HG02885 (cell line): ENCODE measurements at regions not wholly inside any gene's neighbourhood (a gene's known extent, or its start where the extent isn't known, plus 50 kb on each side); places are given as distances from the start of the nearest gene placed in this dataset.
"Not testable (repeated sequence)": the region's sequence is repeated elsewhere in the genome, so short reads cannot be mapped to it uniquely, and the experiment has no call there.

Experiments
- ATAC-seq: cut with Tn5 transposase; IDR thresholded peaks from one replicate; pipeline ENCODE4 v1.9.1; 2021; ENCODE audit warnings: mild to moderate bottlenecking; ENCODE audit not compliant: unreplicated experiment, poor library complexity

DNA sequence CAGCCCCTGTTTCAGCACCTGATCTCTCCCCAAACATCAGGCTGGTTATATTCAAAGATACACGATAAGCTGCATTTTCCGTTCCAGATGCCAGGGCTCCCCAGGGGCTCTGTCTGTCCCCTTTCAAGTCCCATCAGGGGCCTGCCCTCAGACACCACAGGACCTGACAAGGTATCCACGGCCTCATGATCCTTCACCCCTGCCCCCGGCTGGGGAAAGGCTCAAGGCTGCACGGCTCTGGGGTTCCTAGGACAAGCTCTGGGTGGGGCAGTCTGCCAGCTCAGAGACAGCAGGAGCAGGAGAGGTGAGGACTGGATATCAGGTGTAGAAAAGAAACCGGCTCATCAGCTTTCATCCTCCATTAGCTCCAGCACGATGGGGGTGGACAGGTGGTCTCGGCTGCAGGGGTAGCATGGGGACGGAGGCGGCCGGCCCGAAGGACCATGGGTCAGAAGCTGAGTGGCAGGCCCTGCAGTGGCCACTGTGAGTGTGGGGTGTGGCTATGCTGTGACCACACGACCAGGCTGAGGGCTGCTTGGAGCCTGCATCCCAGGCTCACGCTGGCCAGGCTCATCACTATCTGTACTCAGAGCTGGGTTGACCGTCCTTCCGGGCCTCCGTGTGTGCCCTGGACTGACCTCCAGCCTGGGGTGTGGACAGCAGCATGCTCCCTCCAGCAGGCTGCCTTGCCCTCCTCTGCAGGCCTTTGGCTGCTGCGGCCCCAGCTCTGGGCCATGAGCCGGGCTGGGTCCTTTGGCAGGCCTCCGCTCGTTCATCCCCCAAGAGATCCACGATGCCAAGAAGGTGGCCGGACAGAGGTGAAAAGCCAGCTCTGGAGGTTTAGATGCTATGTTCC, 386.2 kb downstream of the THBS2 start:
- ATAC-seq, result no peak

DNA sequence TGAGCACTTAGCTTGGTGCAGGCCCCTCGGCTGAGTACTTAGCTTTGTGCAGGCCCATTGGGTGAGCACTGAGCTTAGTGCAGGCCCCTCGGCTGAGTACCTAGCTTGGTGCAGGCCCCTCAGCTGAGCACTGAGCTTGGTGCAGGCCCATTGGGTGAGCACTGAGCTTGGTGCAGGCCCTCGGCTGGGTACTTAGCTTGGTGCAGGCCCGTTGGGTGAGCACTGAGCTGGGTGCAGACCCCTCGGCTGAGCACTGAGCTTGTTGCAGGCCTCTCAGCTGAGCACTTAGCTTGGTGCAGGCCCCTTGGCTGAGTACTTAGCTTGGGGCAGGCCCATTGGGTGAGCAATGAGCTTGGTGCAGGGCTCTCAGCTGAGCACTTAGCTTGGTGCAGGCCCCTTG, 387.1 kb downstream of the THBS2 start:
- no peak for ATAC-seq

DNA sequence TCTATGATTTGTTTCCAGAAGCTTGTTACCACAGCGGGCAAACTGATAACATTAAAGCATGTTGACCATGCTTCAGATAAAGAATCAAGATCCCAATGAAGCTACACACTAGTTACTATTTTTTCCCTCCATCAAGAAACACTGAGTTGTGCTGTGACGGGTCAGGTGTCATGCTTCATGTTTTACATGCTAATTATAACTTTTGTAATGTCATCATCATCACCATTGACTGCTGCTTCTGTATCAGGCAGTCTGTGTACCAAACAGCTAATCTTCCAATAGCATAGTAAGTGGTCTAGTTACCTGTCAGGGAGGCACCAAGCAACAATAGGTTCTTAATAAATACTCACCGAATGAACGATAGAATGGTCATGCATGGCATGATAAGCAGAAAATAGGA, 388.1 kb downstream of the THBS2 start:
- ATAC-seq, result no peak

DNA sequence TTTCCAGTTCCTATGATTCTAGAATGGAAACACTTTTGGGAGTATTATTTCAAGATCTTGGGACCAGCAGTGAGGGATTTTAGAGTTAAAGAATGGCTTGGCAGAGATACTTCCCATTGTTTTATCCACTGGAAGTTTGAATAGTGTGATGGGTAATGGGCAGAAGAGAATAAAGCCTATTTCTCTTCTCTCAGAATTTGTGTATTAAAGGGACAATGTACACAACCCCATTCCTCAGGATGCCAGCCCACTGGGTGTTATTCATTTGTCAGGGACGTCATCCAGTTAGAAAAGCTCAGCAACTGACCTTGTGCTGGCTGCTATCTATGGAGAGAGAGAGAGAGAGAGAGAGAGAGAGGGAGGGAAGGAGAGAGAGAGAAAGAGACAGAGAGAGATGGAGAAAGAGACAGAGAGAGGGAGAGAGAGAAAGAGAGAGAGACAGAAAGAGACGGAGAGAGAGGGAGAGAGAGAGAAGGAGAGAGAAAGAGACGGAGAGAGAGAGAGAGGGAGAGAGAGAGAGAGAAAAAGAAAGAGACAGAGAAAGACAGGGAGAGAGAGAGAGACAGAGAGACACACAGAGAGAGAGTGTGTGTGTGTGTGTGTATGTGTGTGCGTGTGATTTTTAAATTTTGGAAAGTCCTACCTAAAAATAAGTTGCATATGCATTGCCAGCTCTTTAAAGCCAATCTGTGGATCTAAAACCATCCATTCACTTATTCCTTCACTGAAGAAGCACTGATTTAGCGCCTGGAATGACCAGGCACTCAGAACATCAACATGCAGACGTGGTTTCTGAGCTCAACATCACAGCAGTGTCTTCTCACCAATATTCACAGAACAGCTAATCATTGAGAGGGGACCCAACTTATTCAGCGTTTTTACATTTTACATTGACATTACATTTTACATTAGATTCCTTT, 388.8 kb downstream of the THBS2 start:
- ATAC-seq, result no peak

DNA sequence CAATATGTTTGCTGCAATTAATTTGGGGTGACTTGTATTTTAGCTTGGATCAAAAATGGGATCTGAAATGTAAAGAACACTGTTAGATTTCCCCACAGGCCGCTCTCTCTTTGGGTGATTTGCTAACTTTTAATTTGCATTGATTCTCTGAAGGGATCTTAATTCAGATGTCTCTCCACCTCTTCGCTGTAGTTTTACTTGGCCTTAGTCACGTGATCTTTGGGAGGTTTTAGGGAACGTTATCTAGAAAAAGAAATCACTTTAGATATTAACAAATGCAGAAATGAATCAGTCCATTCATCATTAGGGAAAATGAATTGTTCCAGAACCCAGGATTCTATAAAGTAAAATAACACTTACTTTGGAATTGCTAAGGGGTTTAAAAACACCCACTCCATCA, 390.2 kb downstream of the THBS2 start:
- ATAC-seq, result no peak

DNA sequence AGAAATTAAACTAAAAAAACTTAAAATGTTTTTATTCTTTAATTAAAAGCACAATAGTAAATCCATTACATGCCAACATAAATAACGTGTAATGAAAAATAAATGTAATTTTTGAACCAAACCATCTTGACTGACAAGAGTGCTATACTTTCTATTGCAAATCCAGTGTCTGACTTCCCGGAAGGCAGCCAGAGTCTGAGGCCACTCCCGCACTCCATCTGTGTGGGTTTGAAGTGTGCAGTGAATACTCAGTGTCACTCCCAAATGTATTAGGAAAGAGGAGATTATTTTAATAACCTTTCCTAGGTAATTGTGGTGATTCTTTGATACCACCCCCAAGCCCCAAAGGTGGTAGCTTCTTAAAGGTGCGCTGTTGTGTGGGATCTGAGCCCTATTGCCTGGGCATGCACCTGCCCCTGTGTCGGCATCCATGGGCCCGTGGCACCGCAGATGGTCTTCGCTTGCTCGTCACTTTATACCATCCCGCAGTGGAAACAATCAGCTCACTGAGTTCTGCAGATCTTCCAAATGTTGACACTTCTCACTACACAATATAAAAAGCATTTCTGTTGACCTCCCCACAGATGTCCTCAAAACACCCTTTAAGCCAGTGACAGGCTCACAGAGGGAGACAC, 391.2 kb downstream of the THBS2 start:
- no peak for ATAC-seq

DNA sequence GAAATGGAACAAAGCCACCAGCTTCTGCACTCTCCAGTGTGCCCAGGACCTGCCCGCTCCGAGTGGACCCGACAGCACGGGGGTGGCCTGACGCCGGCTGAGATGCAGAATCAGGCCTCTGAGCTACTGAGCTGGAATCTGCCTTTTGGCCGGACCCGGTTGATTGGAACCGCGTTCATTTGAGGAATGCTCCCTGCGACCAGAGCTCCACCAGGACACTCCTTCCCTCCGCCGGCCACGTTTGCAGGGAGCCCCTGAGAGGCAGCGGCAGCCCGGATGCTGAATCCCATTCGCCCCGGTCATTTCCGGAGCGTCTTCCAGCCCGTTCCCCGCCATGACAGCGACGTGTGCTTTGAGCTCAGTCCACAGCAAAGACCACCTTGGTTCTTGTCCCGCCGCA, 392.7 kb downstream of the THBS2 start:
- no peak for ATAC-seq

DNA sequence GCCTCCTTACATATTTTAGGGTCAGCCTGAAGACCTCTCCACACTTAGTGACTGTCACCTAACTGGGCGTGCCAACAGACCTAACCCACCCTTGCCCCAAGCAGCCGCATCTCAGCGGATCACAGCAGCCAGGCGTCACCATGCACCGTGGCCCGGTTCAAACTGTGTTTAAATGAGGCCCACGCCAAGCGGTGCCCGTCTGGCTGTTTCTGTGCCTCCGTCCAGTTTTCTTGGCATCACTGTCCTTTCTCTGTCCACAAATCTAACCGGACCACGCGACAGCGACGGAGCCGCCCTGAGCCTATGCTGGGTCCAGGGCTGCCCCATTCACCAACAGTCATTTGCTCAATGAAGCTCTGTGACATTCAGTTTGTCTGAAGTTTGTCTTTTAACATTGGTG, 393.3 kb downstream of the THBS2 start:
- ATAC-seq, result no peak

DNA sequence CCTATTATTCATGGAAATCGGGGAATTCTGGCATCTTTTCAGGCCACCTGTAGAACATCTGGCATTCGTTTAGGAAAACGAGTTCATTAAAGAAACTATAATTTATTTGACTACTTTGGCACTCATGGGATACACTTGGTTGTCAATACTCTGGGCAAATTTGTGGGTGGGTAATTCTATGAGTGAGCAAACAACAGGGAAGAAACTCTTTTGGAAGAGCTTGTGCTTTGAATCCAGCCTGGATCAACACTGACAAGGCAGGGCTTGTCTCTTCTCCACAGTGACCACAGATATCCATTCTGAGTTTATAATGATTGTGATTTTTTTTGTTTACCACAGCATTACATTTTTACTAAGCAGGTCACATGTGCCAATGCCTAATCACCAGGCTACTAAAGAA, 394.7 kb downstream of the THBS2 start:
- ATAC-seq, result no peak

DNA sequence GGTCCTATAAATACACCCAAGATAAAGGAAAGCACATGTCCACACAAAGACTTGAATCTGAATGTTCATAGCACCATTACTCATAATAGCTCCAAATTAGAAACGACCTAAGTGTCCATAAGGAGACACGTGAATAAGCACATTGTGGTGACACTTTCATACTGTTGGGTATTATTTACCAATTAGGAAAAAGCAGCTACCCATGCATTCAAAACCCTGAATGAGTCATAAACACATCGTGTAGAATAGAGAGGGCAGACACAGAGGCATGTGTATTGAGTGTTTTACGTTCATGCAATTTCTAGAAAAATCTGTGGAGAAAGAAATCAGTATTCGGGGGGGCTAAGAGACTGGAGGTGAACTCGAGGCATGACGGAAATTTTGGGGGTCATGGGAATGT, 396.7 kb downstream of the THBS2 start:
- ATAC-seq, result no peak

DNA sequence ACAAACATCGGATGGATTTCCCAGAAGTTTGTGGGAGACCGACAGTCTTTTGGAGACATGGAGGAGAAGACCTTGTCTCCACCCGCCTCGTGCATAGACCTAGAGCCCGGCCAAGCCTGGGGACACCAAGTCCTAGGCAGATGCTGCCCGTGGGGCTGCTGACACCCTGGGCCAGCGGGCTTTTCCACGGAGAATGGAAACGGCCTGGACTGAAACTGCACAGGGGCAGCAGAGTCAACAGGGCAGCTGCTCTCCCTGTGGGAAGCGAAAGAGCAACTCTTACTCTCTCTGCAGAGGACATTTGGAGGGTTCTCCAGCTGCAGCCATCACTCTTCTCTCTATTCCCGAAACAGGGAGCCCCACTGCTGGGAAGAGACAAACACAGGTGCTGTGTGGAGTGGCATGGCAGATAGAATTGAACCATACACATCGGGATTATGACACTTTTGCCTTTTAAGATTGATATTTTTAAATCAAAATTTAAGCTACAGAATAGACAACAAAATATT, 401.2 kb downstream of the THBS2 start:
- ATAC-seq, result no peak

DNA sequence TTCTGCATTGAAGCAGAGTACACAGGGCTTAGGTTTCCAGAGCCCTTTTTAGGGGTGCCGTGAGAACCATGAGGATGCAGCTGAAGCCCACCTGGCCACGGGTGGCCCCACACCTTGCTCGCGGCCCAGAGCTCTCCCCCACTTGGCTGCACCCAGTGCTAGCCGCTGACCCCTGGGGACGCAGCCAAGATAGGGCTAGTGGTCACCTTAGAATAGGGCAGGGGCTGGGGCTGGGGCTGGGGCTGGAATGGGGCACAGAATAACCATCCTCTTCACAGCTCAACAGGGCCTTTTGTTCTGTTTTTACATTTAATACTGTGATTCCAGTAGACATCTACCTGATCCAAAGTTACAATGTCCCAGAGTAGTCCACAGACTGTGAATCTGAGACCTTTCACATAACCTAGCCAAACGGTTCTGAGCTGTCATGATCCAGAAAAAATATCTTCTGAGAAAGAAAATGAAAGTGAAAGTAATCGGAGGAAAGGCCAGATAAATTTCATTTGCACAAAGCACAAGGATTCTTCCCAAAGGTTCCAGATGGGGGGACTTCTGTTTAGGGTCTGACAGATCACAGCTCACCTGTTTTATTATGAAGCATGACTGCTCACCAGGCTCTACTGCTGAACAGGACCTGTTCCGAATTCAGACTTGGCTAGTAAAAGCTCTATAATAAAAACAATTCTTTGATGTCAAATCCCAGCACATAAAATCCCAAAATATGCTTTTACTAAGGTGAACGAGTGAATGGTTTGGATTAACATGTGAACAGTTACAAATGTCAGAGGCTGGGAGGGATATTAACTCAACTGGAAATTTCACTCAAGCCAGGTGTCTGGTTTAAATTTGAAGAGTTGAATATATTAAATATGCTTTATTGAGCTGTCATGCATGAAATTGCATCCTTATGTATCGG, 401.9 kb downstream of the THBS2 start:
- no peak for ATAC-seq

DNA sequence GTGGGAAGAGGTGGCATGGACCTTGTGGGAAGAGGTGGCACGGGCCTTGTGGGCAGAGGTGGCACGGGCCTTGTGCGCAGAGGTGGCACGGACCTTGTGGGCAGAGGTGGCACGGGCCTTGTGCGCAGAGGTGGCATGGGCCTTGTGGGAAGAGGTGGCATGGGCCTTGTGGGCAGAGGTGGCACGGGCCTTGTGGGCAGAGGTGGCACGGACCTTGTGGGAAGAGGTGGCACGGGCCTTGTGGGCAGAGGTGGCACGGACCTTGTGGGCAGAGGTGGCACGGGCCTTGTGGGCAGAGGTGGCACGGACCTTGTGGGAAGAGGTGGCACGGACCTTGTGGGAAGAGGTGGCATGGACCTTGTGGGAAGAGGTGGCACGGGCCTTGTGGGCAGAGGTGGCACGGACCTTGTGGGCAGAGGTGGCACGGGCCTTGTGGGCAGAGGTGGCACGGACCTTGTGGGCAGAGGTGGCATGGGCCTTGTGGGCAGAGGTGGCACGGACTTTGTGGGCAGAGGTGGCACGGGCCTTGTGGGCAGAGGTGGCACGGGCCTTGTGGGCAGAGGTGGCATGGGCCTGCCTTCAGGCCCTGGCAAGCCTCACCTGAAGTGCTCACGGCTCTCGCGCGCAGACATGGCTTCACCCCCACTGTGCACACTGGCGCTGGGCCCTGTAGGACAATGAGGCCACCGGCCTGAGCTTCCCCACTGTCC, 403.5 kb downstream of the THBS2 start:
- not testable (repeated sequence) for ATAC-seq

DNA sequence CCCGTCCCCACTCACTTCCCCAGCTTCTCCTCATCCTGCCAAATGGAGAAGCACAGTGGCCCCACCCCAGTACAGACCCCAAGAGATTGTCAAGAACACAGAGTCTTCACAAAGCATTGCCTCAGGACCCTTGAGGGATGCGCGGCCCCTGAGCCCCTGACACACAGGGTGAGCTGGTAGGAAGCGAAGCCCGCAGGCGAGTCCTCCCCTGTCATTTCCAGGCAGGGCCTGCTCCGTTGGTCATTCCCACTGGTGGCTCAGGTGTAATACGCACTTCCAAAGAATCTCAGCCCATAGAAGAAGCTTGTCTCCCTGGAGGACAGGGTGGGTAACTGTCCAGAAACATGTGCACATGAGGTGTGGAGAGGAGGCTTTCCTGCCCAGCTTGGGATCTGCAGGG, 404.2 kb downstream of the THBS2 start:
- no peak for ATAC-seq

DNA sequence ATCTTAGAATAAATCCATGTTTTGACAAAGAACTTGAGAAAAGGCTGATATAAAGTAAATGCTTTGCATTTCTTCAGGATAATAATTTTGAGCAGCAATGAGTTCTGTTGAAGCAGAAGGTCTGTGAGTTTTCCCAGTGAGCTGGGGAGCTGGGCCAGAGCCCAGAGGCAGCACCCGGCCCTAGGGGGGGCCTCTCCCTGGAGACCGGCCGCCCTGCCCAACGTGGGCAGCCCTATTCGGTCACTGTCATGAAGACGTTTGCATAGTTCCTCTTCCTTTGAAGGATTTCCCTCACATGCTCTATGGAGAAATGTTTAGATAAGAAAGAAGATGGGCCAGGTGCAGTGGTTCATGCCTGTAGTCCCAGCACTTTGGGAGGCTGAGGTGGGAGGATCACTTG, 404.8 kb downstream of the THBS2 start:
- no peak for ATAC-seq

DNA sequence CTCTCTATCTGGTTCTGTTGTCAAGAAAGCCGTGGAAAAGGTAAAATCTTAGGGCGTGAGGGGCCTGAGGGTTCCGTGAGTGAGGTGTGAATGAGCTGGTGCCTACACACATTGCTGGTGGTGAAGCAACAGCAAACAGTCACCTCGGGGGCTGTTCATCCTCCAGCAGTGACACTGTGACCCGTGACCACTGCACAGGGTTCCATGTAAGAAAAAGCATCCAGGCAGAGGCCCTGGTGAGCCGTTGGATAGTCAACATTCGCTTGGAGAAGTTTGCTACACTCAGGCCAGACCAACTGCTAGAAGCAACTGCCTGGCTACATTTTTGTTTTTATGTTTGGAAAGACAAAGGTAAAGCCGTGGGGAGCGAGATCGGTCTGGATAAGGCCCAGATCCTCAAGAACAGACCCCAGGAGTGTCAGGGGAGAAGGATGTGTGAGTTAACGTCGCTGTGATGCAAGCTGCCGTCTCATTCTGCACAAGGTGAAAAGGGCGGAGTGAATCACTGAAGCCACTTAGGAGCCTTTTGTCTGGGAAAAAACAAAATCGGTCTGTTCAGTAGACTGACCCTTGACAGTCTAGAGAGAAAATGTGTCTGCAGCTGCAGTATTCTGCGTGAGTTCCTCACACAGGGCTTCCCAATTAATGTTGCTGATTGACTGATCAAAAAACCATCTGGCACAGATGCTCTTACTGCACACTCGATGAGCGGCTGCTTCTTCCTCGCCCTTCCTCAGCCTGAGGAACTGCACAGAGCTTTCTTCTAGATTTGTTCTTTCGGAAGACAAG, 404.0 kb downstream of the SMOC2 start:
- no peak for ATAC-seq

DNA sequence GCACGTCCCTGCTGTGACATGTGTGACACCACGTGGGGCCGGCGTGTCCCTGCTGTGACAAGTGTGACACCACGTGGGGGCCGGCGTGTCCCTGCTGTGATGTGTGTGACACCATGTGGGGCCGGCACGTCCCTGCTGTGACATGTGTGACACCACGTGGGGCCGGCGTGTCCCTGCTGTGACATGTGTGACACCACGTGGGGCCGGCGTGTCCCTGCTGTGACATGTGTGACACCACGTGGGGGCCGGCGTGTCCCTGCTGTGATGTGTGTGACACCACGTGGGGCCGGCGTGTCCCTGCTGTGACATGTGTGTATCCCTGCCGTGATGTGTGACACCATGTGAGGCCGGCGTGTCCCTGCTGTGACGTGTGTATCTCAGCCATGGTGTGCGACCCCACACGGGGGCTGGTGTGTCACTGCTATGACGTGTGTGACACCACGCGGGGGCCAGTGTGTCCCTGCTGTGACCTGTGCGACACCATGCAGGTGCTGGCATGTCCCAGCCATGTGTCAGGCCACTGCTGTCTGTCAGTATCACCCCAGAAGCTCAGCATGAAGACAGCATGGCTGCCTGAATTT, 401.7 kb downstream of the SMOC2 start:
- ATAC-seq, result not testable (repeated sequence)
